HFFc6 (cell line): ENCODE measurements at regions not wholly inside any gene's neighbourhood (a gene's known extent, or its start where the extent isn't known, plus 50 kb on each side); places are given as distances from the start of the nearest gene placed in this dataset.

ENCODE experiments used
- DNase-seq: peaks from one replicate; pipeline ENCODE4 v3.0.0-alpha.2; 2018
- H3K27ac Mint-ChIP-seq: 2 replicates; pipeline ENCODE4 v1.8.0; 2020; ENCODE audit warnings: mild to moderate bottlenecking, mixed read lengths
- H3K27me3 Mint-ChIP-seq: 2 replicates; pipeline ENCODE4 v1.8.0; 2021; ENCODE audit warnings: mild to moderate bottlenecking, moderate library complexity, mixed read lengths; ENCODE audit not compliant: insufficient read depth
- H3K36me3 Mint-ChIP-seq: 2 replicates; pipeline ENCODE4 v1.8.0; 2021; ENCODE audit warnings: low read depth, mixed read lengths
- H3K4me1 Mint-ChIP-seq: 2 replicates; pipeline ENCODE4 v1.8.0; 2020; ENCODE audit warnings: low read depth, mixed read lengths
- H3K4me3 Mint-ChIP-seq: 2 replicates; pipeline ENCODE4 v1.8.0; 2020; ENCODE audit warnings: mild to moderate bottlenecking, moderate library complexity, mixed read lengths
- H3K9me3 Mint-ChIP-seq: 2 replicates; pipeline ENCODE4 v1.8.0; 2020; ENCODE audit warnings: mild to moderate bottlenecking, mixed read lengths
- CTCF ChIP-seq: fragments of 200-600 bp; sonication (generic); IDR thresholded peaks from 2 replicates; pipeline ENCODE4 v1.5.0; 2021; ENCODE audit warnings: antibody characterized with exemption, mild to moderate bottlenecking

- Mint-ChIP-seq H3K27ac (no peak overlapping the region), H3K4me1 (peaks cover 6% of the 10 kb centered on the region), H3K9me3 (no peaks in the 10 kb centered on the region), H3K36me3 (no peaks in the 10 kb centered on the region), H3K27me3 (peaks cover 3% of the 10 kb centered on the region; the same call in 1 of the 2 replicates), H3K4me3 (no peak overlapping the region)
- TF ChIP-seq CTCF: no peak
- no peak for DNase-seq
Measured at GRCh38 chr14:55841625-55842024, 261.6 kb downstream of the KTN1 start.

- no peak overlapping the region for H3K27ac Mint-ChIP-seq
- peak; percentile 75 for TF ChIP-seq CTCF
- no peak for DNase-seq
- H3K9me3 Mint-ChIP-seq: no peaks in the 10 kb centered on the region
- H3K4me3 Mint-ChIP-seq: no peak overlapping the region
- H3K36me3 Mint-ChIP-seq: no peaks in the 10 kb centered on the region
- H3K27me3 Mint-ChIP-seq: peaks cover 3% of the 10 kb centered on the region; the same call in 1 of the 2 replicates
- peaks cover 24% of the 10 kb centered on the region for H3K4me1 Mint-ChIP-seq
Measured at GRCh38 chr14:55843718-55844403, 263.9 kb downstream of the KTN1 start.

GRCh38 chr14:55845963-55846825 is 266.2 kb downstream of the KTN1 start:
- Mint-ChIP-seq H3K4me1 (peaks cover 30% of the 10 kb centered on the region), H3K27me3 (peaks cover 7% of the 10 kb centered on the region; the same call in 1 of the 2 replicates), H3K4me3 (no peak overlapping the region), H3K36me3 (no peaks in the 10 kb centered on the region), H3K27ac (no peak overlapping the region), H3K9me3 (no peaks in the 10 kb centered on the region)
- DNase-seq: no peak
- no peak for TF ChIP-seq CTCF

GRCh38 chr14:55846826-55847446 is 266.9 kb downstream of the KTN1 start:
- no peak overlapping the region for H3K27ac Mint-ChIP-seq
- peaks cover 31% of the 10 kb centered on the region for H3K4me1 Mint-ChIP-seq
- H3K9me3 Mint-ChIP-seq: no peaks in the 10 kb centered on the region
- H3K36me3 Mint-ChIP-seq: no peaks in the 10 kb centered on the region
- H3K27me3 Mint-ChIP-seq: 0 out of 2 replicates have a peak, but pooled peaks cover 4% of the 10 kb centered on the region
- TF ChIP-seq CTCF: no peak
- peak; percentile 23 for DNase-seq
- no peak overlapping the region for H3K4me3 Mint-ChIP-seq

- Mint-ChIP-seq H3K36me3 (no peaks in the 10 kb centered on the region), H3K27me3 (0 out of 2 replicates have a peak, but pooled peaks cover 4% of the 10 kb centered on the region), H3K27ac (no peak overlapping the region), H3K4me3 (no peak overlapping the region), H3K9me3 (no peaks in the 10 kb centered on the region), H3K4me1 (peaks cover 31% of the 10 kb centered on the region)
- no peak for TF ChIP-seq CTCF
- DNase-seq: peak; percentile 32
Measured at GRCh38 chr14:55847766-55848165, 267.8 kb downstream of the KTN1 start.
